GM13977 (cell line): ENCODE measurements at regions not wholly inside any gene's neighbourhood (a gene's known extent, or its start where the extent isn't known, plus 50 kb on each side); places are given as distances from the start of the nearest gene placed in this dataset.
"Not testable (repeated sequence)": the region's sequence is repeated elsewhere in the genome, so short reads cannot be mapped to it uniquely, and the experiment has no call there.

Experiments used
- DNase-seq: peaks from one replicate; pipeline ENCODE4 v3.0.0; 2012; ENCODE audit warnings: low spot score
- in situ Hi-C: fragments of 300-500 bp; cut with MboI; formaldehyde crosslinking; loops from one replicate; pipeline ENCODE4 v1.12.0; 2022; ENCODE audit warnings: low sequenced_read_pairs, low pct_unique_long_range_greater_than_20kb, mixed read lengths, inconsistent platforms; ENCODE audit not compliant: unreplicated experiment
- TF ChIP-seq, protein P1 (sequence below): IDR thresholded peaks from 2 replicates; pipeline ENCODE4 v1.5.1; 2012; ENCODE audit warnings: mild to moderate bottlenecking, control low read depth; ENCODE audit not compliant: insufficient read depth; ENCODE audit errors: extremely low read depth, missing control alignments

DNA sequence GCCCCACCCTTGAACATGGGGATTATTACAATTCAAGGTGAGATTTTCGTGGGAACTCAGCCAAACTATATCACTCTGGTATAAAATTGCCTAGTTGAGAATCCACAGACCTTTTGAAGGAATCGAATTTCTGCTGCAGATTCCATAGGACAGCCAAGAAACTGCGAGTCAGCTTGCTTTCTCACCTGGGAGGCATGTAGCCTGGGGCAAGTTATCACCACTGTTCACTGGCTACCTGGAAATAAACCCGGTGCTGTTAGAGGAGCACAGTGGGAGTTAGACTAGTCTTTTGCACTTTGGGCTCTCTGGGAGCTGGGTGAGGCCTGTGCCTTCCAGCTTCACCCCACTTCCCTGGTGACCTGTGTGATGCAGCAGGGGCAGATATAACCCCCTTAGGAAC, 1043.5 kb downstream of the TDRD15 start:
- in situ Hi-C loops = no loop called here
- no peak for DNase-seq
- TF ChIP-seq, protein P1, sequence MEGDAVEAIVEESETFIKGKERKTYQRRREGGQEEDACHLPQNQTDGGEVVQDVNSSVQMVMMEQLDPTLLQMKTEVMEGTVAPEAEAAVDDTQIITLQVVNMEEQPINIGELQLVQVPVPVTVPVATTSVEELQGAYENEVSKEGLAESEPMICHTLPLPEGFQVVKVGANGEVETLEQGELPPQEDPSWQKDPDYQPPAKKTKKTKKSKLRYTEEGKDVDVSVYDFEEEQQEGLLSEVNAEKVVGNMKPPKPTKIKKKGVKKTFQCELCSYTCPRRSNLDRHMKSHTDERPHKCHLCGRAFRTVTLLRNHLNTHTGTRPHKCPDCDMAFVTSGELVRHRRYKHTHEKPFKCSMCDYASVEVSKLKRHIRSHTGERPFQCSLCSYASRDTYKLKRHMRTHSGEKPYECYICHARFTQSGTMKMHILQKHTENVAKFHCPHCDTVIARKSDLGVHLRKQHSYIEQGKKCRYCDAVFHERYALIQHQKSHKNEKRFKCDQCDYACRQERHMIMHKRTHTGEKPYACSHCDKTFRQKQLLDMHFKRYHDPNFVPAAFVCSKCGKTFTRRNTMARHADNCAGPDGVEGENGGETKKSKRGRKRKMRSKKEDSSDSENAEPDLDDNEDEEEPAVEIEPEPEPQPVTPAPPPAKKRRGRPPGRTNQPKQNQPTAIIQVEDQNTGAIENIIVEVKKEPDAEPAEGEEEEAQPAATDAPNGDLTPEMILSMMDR = no peak

GRCh38 chr2:22175003-22175402, 1051.2 kb downstream of the TDRD15 start:
- in situ Hi-C loops = no loop called here

DNA sequence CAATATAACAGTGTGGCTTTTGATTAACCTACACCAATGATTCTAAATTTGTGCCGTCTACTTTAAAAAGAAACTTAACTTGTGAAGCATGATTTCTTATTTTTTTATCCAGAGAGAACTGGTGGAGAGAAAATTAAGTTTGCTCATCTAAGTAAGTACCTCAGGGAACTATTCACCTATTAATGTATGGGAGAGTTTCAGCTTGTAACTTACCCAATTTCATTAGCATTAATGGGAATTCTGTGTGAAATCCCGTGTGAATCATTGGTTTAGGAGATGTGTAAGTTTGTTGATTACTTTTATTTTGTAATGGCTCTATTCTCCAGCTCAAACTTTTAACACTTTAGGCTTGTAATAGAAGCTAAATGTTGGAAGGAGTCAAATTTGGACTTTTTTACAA, 1061.5 kb downstream of the TDRD15 start:
- in situ Hi-C loops = no loop called here
- TF ChIP-seq, protein P1 = no peak
- DNase-seq = no peak

More at GRCh38 chr2:22175003-22175402, 1051.2 kb downstream of the TDRD15 start:
- DNase-seq = no peak
- TF ChIP-seq, protein P1 = no peak

DNA sequence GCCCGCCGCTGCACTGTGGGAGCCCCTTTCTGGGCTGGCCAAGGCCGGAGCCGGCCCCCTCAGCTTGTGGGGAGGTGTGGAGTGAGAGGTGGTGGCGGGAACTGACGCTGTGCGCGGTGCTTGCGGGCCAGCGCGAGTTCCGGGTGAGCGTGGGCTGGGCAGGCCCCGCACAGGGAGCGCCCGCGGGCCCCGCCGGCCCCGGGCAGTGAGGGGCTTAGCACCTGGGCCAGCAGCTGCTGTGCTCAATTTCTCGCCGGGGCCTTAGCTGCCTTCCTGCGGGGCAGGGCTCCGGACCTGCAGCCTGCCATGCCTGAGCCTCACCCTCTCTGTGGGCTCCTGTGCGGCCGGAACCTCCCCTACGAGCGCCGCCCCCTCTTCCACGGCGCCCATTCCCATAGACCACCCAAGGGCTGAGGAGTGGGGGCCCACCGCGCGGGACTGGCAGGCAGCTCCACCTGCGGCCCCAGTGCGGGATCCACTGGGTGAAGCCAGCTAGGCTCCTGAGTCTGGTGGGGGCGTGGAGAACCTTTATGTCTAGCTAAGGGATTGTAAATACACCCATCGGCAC, 1062.6 kb downstream of the TDRD15 start:
- in situ Hi-C loops, DNase-seq: not testable (repeated sequence)

DNA sequence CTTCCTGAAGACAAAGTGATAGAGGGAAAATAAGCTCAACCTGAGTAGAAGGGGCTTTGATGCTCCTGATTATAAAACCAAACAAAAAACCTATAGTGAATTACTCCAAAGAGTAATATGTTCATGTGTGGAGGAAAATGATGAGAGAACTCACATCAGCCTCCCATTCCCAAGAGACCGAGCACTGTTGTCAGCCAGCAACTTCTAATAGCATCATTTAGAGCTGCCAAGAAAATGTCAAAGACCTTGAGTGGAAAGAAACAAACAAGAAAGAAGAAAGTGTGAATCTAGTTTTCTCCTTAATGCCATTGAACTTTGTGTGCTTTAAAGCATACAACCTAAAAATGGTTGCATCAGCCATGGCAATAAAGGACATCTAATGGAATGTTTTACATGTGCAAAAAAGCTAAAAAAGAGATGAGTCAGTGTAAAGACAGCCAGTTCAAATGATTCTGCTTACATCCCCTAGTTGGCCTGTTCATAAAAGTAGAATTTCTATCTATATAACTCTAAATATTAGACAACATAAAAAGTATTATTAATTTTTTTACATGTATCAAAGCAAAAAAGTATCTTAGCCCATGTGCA, 1066.2 kb downstream of the TDRD15 start:
- in situ Hi-C loops = no loop called here
- TF ChIP-seq, protein P1 = no peak
- DNase-seq = no peak

DNA sequence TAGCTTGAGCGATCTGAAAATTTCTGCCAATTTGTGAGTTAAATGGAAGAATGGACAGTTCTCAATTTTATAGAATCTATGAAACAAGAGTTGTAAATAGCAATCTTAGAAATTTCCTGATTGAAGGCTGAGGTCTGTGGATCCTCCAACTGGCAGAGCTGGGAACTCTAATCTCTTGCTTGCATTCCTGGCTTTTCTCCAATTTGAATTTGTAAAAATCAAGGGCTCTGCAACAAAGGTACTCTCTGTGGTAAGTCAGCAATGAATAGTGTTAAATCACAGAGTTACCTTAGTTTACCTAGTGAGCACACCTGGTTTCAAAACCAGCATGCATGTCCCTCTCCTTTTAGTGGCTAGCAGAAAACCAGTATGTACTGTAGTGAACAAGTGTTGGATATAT, 1070.5 kb downstream of the TDRD15 start:
- in situ Hi-C loops = no loop called here
- no peak for DNase-seq
- TF ChIP-seq, protein P1 = no peak

DNA sequence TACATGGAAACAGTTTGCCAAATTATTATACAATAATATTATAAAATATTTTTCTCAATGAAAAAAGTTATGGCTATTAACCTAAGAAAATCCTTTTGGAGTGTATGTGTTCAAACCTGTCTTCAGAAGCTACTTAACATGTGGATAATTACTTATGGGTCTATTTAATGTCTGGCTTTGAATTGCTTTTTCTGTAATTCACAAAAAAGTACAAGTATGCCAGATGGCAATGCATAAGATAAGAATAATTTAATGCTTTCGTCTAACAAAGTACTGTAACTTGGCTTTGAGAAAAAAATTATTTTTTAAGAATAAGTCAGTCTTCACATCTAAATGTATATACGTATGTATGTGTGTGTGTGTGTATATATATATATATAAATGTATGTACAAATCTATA, 1073.0 kb downstream of the TDRD15 start:
- in situ Hi-C loops = no loop called here
- TF ChIP-seq, protein P1 = no peak
- no peak for DNase-seq
